HepG2 (cell line): ENCODE measurements at regions not wholly inside any gene's neighbourhood (a gene's known extent, or its start where the extent isn't known, plus 50 kb on each side); places are given as distances from the start of the nearest gene placed in this dataset.
"Not testable (repeated sequence)": the region's sequence is repeated elsewhere in the genome, so short reads cannot be mapped to it uniquely, and the experiment has no call there.

Experiments
- ESRRA ChIP-seq: sonication (generic); formaldehyde crosslinking; IDR thresholded peaks from 2 replicates; pipeline ENCODE4 v1.5.1; 2020; ENCODE audit warnings: mild to moderate bottlenecking, low read depth, missing genetic modification reagents
- HOMEZ ChIP-seq: IDR thresholded peaks from 2 replicates; pipeline ENCODE4 v1.6.1; 2016; ENCODE audit warnings: low read depth
- MLXIP ChIP-seq: sonication (generic); formaldehyde crosslinking; IDR thresholded peaks from 2 replicates; pipeline ENCODE4 v1.9.0; 2021; ENCODE audit warnings: missing genetic modification reagents, borderline replicate concordance
- PATZ1 ChIP-seq: sonication (generic); formaldehyde crosslinking; IDR thresholded peaks from 2 replicates; pipeline ENCODE4 v1.4.0; 2020; ENCODE audit warnings: missing genetic modification reagents
- PBX3 ChIP-seq: sonication (generic); formaldehyde crosslinking; IDR thresholded peaks from 2 replicates; pipeline ENCODE4 v1.8.1; 2023; ENCODE audit warnings: missing genetic modification reagents, inconsistent platforms, borderline replicate concordance
- ZNF704 ChIP-seq: sonication (generic); formaldehyde crosslinking; IDR thresholded peaks from 2 replicates; pipeline ENCODE4 v1.8.1; 2023; ENCODE audit warnings: mild to moderate bottlenecking, inconsistent platforms, moderate library complexity, missing genetic modification reagents, borderline replicate concordance

GRCh38 chr13:80998603-80999002, 657.7 kb upstream of the SPRY2 start:
- not testable (repeated sequence) for TF ChIP-seq ESRRA; PBX3 (CRISPR knock-in tag); MLXIP (CRISPR knock-in tag); ZNF704 (CRISPR knock-in tag); HOMEZ (CRISPR knock-in tag); PATZ1 (CRISPR knock-in tag)
